Esophagus squamous epithelium (tissue), 5 donors: ENCODE measurements at regions not wholly inside any gene's neighbourhood (a gene's known extent, or its start where the extent isn't known, plus 50 kb on each side); places are given as distances from the start of the nearest gene placed in this dataset.

Experiments used
- DNase-seq: peaks from one replicate; lab custom pipeline; 2025; lab: John Stamatoyannopoulos, UW
- H3K27ac ChIP-seq, 4 donors: fragments of 200-600 bp; sonication (generic); one replicate each; pipeline ENCODE4 v1.5.1; 2016 to 2019; ENCODE audit warnings: mild to moderate bottlenecking in 1 of 4
- H3K27me3 ChIP-seq, 4 donors: fragments of 200-600 bp; sonication (generic); 1 replicate in 3 of 4; 2 replicates in 1 of 4; pipeline versions ENCODE4 v1.5.1 to v1.6.0; 2017 to 2021; ENCODE audit warnings: antibody characterized with exemption in 1 of 4
- H3K36me3 ChIP-seq, 3 donors: fragments of 200-600 bp; sonication (generic); one replicate each; pipeline ENCODE4 v1.5.1; 2016 to 2019
- H3K4me1 ChIP-seq, 3 donors: fragments of 200-600 bp; sonication (generic); one replicate each; pipeline ENCODE4 v1.5.1; 2017 to 2019
- H3K4me3 ChIP-seq, 4 donors: fragments of 200-600 bp; sonication (generic); 1 replicate in 3 of 4; 2 replicates in 1 of 4; pipeline ENCODE4 v1.5.1; 2016 to 2019; ENCODE audit warnings: mild to moderate bottlenecking in 2 of 4, moderate library complexity in 1 of 4
- H3K9me3 ChIP-seq, 3 donors: fragments of 200-600 bp; sonication (generic); one replicate each; pipeline ENCODE4 v1.5.1; 2016 to 2019
- CTCF ChIP-seq, 6 experiments: fragments of 450-650 bp in 4 of 6; fragments of 200-600 bp in 2 of 6; sonication (generic) in 2 of 6; IDR thresholded peaks; one replicate each; pipeline ENCODE4 v1.5.1; 2016 to 2019; ENCODE audit warnings: antibody characterized with exemption in 6 of 6, mild to moderate bottlenecking in 4 of 6, moderate library complexity in 4 of 6
- POLR2A ChIP-seq, 4 donors: fragments of 450-650 bp; IDR thresholded peaks; one replicate each; pipeline ENCODE4 v1.6.1; 2017; ENCODE audit warnings: antibody characterized with exemption in 4 of 4, mild to moderate bottlenecking in 4 of 4, moderate library complexity in 3 of 4
- WGBS, 2 donors: methylation state at CpG; one replicate each; pipeline ENCODE4 v1.1.5; 2018; 5-methylcytosine and 5-hydroxymethylcytosine counted together
- intact Hi-C: fragments of 100-400 bp; cut with DNase I; formaldehyde crosslinking; loops from one replicate; pipeline ENCODE4 v1.15.0; 2022
- donor health status: DM: yes; HTN: yes; CAD: no.

GRCh38 chr6:9982215-9982614 is 432.7 kb downstream of the TFAP2A start:
- 77% methylated on average over 5 of the region's 5 CpGs for WGBS, 2 donors
- Histone ChIP-seq H3K27ac (no peak overlapping the region), H3K9me3 (no peaks in the 10 kb centered on the region), H3K4me1 (peaks cover 0 to 12% (median 4%) of the 10 kb centered on the region in 3 donors), H3K4me3 (no peak overlapping the region), H3K27me3 (no peaks in the 10 kb centered on the region), H3K36me3 (no peaks in the 10 kb centered on the region)
- TF ChIP-seq POLR2A (IDR thresholded peaks at IDR 0.05) (no peak), CTCF (IDR thresholded peaks at IDR 0.05) (no peak)
- intact Hi-C loops = no loop called here
- DNase-seq = no peak

- Histone ChIP-seq H3K36me3 (no peaks in the 10 kb centered on the region), H3K27ac (no peak overlapping the region), H3K9me3 (no peaks in the 10 kb centered on the region), H3K27me3 (no peaks in the 10 kb centered on the region), H3K4me3 (no peak overlapping the region), H3K4me1 (peaks cover 0 to 12% (median 4%) of the 10 kb centered on the region in 3 donors)
- 74 to 93% methylated on average over 5 of the region's 5 CpGs for WGBS, 2 donors
- no peak for TF ChIP-seq POLR2A (IDR thresholded peaks at IDR 0.05)
- TF ChIP-seq CTCF (IDR thresholded peaks at IDR 0.05) = no peak
- intact Hi-C loops = no loop called here
- no peak for DNase-seq
Measured at GRCh38 chr6:9979996-9980395, 434.9 kb downstream of the TFAP2A start.

- TF ChIP-seq POLR2A (IDR thresholded peaks at IDR 0.05) (no peak), CTCF (IDR thresholded peaks at IDR 0.05) (no peak)
- no peaks in the 10 kb centered on the region for H3K36me3 ChIP-seq
Measured at GRCh38 chr6:9978480-9978879, 436.4 kb downstream of the TFAP2A start.

GRCh38 chr6:9977411-9977810 is 437.5 kb downstream of the TFAP2A start:
- WGBS, 2 donors = 13 to 14% methylated on average over 2 of the region's 2 CpGs
- Histone ChIP-seq H3K36me3 (no peaks in the 10 kb centered on the region), H3K27me3 (no peaks in the 10 kb centered on the region), H3K27ac (no peak overlapping the region), H3K9me3 (no peaks in the 10 kb centered on the region), H3K4me1 (peaks cover 0 to 12% (median 4%) of the 10 kb centered on the region in 3 donors), H3K4me3 (no peak overlapping the region)
- no peak for DNase-seq
- no peak for TF ChIP-seq CTCF (IDR thresholded peaks at IDR 0.05)
- intact Hi-C loops = no loop called here

More at GRCh38 chr6:9978480-9978879, 436.4 kb downstream of the TFAP2A start:
- Histone ChIP-seq H3K9me3 (no peaks in the 10 kb centered on the region), H3K4me1 (peaks cover 0 to 12% (median 4%) of the 10 kb centered on the region in 3 donors), H3K27me3 (no peaks in the 10 kb centered on the region), H3K27ac (no peak overlapping the region), H3K4me3 (no peak overlapping the region)
- no peak for DNase-seq
- WGBS, 2 donors = 51 to 52% methylated on average over 6 of the region's 6 CpGs
- intact Hi-C loops = no loop called here

GRCh38 chr6:9961646-9962045 is 453.2 kb downstream of the TFAP2A start:
- H3K4me3 ChIP-seq = no peak overlapping the region
- 80 to 89% methylated on average over 5 of the region's 5 CpGs for WGBS, 2 donors
- intact Hi-C loops = no loop called here
- no peaks in the 10 kb centered on the region for H3K27me3 ChIP-seq
- H3K36me3 ChIP-seq = no peaks in the 10 kb centered on the region
- DNase-seq = no peak
- no peaks in the 10 kb centered on the region for H3K4me1 ChIP-seq
- TF ChIP-seq POLR2A (IDR thresholded peaks at IDR 0.05) (no peak), CTCF (IDR thresholded peaks at IDR 0.05) (no peak)
- no peak overlapping the region for H3K27ac ChIP-seq
- H3K9me3 ChIP-seq = no peaks in the 10 kb centered on the region
